ENCODE measurements at regions not wholly inside any gene's neighbourhood (a gene's known extent, or its start where the extent isn't known, plus 50 kb on each side); places are given as distances from the start of the nearest gene placed in this dataset.

DNA sequence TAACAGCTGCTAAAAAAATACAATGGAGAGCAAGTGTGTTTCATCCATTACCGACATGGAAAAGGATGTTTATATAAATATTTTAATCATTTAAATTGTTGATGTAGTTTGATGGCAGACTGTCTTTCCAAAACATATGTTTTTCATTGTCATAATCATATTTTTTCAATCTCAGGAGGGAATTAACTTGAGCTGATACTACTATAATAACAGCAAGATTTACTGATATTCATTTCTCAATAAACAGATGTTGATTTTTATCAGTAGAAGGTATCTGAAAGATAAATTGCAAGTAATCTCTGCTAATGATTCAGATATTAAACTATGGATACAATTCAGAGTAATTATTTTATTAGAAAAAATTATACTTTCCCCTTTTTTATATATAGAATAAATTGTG, 274.9 kb upstream of the TMEFF2 start:
- TF ChIP-seq POLR2A (IDR thresholded peaks at IDR 0.05; ENCODE audit: low read depth, low read length) (no peak), POLR2AphosphoS5 (IDR thresholded peaks at IDR 0.05; ENCODE audit: low read depth, low read length) (no peak), TAF1 (IDR thresholded peaks at IDR 0.05; ENCODE audit: borderline replicate concordance, low read depth, low read length) (no peak)

Data from GM12892 (cell line).